Tongue (tissue), 1 donor: ENCODE measurements at regions not wholly inside any gene's neighbourhood (a gene's known extent, or its start where the extent isn't known, plus 50 kb on each side); places are given as distances from the start of the nearest gene placed in this dataset.
"Not testable (repeated sequence)": the region's sequence is repeated elsewhere in the genome, so short reads cannot be mapped to it uniquely, and the experiment has no call there.

Experiments
- DNase-seq: peaks from one replicate; pipeline ENCODE4 v3.0.0-alpha.2; 2015

DNA sequence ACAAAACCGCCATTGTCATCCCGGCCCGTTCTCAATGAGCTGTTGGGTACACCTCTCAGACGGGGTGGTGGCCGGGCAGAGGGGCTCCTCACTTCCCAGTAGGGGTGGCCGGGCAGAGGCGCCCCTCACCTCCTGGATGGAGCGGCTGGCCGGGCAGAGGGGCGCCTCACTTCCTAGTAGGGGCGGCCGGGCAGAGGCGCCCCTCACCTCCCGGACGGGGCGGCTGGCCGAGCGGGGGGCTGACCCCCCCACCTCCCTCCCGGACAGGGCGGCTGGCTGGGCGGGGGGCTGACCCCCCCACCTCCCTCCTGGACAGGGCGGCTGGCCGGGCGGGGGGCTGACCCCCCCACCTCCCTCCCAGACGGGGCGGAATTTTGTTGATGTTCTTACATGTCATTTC is 1558.3 kb upstream of the CDH9 start:
- DNase-seq: not testable (repeated sequence)

DNA sequence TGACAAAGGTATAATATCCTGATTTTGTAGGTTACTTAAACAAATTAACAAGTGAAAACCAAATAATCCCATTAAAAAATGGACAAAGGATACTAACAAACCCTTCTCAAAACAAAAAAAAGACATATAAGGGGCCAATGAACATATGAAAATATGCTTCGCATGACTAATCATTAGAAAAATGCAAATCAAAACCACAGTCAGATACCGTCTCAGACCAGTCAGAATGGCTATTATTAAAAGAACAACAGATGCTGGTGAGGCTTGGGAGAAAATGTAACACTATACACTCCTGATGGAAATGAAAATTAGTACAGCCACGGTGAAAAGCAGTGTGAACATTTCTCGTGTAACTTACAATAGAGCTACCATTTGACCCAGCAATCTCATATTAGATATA is 1542.2 kb upstream of the CDH9 start:
- no peak for DNase-seq

DNA sequence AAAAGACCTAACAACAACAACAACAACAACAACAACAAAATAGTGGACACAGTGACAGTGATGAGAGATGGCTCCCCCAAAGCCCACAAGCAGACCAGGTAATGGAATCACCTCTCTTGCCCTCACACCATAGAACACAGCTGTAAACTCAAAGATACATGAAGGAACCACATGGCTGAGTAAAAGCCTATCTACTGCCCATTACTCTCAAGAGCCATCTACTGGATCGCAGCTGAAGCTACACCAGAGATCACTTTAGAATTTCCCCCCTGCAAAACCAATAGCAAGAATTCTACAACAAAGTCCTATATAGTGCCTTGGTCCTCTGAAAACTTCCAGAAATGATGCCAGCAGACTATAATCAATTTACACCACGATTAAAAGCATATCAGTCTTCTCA is 1537.6 kb upstream of the CDH9 start:
- no peak for DNase-seq

GRCh38 chr5:28575368-28575767 is 1537.0 kb upstream of the CDH9 start:
- no peak for DNase-seq

DNA sequence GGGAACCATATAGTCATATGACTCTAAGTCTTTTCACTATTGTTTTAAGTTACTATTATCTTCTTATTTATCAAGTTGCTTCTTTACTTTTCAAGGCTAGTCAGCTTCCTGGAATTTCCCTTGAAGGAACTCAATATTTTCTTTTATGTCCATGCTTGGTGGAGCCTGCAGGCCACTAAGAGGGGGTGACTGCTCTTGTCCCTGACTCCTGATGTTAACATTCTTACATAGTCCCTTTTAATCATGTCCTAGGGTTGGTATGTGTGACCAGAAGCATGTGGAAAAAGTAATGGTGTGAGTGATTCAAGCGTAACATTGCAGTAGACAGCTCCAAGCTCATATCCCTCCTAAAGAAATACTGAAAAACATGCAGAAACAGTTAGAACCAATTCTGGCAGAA is 1536.2 kb upstream of the CDH9 start:
- no peak for DNase-seq

- DNase-seq: no peak
Observed at GRCh38 chr5:28567048-28567447, 1528.7 kb upstream of the CDH9 start.

DNA sequence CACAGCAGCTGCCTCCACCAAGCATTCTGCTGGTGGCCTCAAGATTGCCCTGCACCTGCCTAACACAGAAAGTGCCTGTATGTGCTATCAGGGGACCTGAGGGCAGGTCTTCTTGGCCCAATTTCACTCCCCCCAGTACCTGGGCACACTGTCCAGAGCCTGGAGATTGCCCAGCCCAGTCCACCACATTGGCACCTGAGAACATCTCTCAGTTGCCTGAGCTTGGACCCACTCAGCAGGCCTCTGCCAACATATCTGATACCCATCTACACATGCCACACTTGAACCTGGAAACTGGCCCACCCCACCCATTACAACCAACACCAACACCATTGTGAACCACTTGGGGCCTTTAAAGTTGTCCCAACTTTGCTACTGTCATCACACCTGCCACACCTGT is 1523.1 kb upstream of the CDH9 start:
- no peak for DNase-seq

GRCh38 chr5:28558196-28558595 is 1519.8 kb upstream of the CDH9 start:
- no peak for DNase-seq

DNA sequence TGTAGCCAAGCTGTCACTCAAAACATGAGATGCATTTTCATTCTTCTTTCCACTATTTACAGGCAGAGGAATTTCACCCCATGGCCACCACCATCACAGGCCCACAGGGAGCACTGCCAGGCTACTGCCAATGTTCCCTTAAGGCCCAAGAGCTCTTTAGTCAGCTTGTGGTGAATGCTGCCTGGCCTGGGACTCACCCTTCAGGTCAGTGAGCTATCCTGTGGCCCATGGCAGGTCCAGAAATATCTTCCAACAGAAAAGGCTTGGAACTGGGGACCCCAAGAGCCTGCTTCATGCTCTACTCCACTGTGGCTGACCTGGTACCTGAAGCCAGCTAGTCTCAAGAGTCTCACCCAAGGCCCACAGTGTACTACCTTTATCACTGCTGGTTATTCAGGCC is 1518.7 kb upstream of the CDH9 start:
- no peak for DNase-seq

- DNase-seq: no peak
Observed at GRCh38 chr5:28549588-28549987, 1511.2 kb upstream of the CDH9 start.

- no peak for DNase-seq
Observed at GRCh38 chr5:28548856-28549255, 1510.5 kb upstream of the CDH9 start.

- no peak for DNase-seq
Observed at GRCh38 chr5:28544501-28544900, 1506.1 kb upstream of the CDH9 start.

DNA sequence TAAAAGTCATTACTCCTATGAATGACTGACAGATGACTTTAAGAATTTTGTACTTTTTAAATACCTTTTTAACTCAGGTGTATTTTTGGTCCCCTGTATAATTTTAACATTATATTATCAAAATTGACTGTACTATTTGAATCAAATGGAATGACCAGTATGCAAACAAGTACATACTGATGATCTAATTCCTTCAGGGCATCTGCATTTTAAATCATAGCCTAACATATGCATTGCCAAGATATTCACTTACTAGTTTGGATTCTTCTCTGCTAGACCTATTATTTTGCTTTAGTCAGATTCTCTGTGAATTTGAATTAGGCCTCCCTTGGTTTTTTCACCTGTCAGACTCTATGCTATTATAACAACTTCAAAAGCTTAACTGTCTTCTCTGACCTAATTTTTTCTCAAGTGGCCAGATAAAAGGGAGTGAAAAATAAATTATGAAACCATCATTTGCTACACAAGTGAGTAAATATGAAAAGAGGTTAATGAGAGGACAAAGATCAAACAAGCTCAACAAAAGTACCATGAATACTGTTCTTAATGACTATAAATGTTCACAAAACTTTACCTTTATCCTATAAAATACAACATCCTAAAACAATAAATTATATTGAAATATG is 1505.2 kb upstream of the CDH9 start:
- DNase-seq: no peak

- peak; percentile 0 for DNase-seq
Observed at GRCh38 chr5:28542987-28543386, 1504.6 kb upstream of the CDH9 start.

GRCh38 chr5:28523888-28524635 is 1485.7 kb upstream of the CDH9 start:
- DNase-seq: peak; percentile 40

DNA sequence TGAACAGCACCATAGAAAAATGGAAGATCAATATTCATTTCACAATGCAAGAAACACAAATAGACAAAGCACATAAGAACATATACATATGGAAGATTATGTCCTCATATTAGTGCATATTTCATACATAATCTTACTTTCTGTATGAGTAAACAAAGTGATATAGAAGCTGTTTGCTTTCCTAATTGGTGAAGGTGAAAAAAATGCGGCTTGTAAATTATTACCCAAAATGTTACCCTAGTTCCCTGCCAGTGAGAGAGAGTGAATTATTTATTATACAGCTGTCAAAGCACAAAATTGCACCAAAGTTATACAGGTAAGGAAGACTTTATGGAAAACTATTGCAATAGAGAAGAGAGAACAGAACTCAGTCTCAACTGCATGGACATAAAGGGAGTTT is 1485.0 kb upstream of the CDH9 start:
- no peak for DNase-seq

DNA sequence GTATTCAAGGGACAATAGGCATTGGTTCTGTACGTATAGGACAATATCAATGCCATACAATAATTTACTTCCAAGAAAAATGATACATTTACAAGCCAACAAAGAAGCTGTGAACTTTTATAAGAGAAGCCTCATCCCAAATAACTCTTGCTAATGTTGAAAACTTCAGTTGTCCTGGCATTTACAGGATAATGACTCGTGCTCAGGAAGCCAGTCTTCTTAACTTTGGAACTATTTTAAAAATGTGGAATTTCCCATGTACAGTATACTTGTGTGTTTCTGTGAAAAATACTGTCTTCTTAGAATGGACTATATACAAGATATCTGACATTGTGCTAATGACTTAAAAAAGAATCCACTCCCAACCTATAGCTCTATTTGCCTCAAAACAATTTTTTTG is 1479.3 kb upstream of the CDH9 start:
- no peak for DNase-seq

DNA sequence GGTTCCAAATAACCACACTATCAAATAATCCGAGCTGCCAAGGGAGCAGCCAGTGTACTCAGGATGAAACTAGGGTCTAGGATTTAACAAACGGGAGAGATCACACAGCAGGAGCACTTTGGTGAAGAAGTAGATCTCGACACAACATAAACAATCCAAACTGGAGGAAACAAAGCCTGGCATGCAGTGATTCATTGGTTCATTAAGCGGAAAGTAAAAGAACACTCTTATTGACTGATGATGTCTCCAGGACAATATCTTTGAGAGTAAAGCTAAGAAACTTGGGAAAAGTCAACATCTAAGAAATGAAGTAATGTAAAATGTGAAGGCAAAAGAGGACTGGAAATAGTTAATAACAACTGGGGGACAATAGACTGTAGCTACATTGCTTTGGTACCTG is 1478.3 kb upstream of the CDH9 start:
- DNase-seq: no peak

DNA sequence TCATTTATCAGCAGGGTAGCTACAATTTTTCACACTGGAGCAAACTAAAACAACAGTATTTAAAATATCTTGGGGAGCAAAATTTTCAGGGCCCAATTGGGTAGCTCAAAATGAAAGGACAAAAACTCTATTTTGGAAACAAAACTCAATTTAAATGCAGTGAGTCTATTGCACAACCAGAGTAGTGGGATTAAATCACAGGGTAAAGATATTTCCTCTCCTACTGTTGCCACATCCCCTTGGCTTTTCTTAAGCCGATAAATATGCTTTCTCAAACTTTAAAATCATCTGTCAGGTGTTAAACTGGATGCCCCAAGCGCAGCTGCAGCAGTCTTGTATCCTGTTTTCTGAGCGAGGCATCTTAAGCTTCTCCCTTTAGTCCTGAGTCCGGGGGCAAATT is 1474.3 kb upstream of the CDH9 start:
- DNase-seq: no peak

DNA sequence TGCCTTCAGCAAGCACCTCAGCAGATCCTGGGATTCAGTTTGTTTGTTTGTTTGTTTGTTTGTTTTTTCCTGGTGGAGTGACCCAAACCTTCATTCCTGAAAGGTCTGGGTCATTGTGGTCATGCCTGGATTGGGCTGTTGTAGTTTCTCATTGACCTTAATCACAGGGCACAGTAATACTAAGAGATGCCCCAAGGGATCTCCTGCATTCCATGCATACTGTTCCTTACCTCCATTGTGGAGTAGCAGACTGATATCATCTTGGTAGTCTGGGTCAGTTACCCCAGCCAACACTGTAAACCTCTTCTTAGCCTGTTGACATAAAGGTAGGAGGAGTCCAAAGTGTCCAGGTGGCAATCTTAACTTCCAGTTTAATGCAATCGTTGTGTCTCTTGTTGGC is 1466.7 kb upstream of the CDH9 start:
- DNase-seq: no peak

DNA sequence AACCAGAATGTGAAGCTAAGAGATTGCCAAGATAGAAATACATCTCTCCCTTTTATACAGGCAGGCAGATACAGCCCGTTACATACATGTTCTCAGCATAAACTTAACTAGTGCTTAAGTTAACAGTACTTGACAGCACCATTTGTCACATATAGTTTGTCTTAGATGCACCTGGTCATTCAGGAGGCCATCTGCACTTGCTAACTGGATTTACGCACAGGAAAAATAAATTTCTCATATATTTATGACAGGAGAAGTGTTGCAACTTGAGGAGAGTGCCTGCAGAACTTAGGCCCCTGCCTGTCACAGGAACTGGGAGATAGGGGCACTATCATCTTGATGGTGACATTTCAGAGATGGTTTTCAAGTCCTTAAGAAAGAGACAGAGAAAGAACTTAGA is 1462.1 kb upstream of the CDH9 start:
- no peak for DNase-seq

DNA sequence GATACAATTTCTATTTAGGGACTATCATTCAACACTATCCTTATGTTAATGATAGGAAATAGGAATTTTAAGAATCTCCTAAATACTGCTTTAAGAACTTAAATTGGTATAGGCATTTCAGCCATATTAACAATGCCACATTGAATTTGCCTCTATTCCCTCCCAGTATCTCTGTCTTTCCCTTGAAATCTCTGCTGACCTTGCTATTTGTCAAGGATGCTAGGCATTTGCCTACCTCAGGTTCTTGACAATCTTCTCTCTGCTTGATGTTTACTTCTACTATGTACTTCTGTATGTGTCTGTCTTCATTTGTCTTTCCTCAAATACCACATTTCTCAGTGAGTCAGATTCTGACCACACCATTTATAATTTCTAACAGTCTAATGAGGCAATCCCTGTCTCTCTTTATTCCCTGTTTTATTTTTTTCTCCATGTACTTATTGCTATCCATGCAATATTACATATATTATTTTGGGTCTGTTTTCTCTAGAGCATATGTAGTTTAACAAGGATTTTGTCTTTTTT is 1461.4 kb upstream of the CDH9 start:
- no peak for DNase-seq

- DNase-seq: no peak
Observed at GRCh38 chr5:28495876-28496275, 1457.5 kb upstream of the CDH9 start.

GRCh38 chr5:28493456-28493855 is 1455.1 kb upstream of the CDH9 start:
- no peak for DNase-seq
